C4-2B (cell line): ENCODE measurements at regions not wholly inside any gene's neighbourhood (a gene's known extent, or its start where the extent isn't known, plus 50 kb on each side); places are given as distances from the start of the nearest gene placed in this dataset.

Experiments used
- ZFX ChIP-seq: fragments of 450-650 bp; IDR thresholded peaks from 2 replicates; pipeline ENCODE4 v1.6.1; 2017
- TF ChIP-seq, protein P1 (sequence below): fragments of 450-650 bp; conservative IDR thresholded peaks from 2 replicates; pipeline ENCODE4 v1.5.1; 2017; ENCODE audit warnings: mild to moderate bottlenecking

DNA sequence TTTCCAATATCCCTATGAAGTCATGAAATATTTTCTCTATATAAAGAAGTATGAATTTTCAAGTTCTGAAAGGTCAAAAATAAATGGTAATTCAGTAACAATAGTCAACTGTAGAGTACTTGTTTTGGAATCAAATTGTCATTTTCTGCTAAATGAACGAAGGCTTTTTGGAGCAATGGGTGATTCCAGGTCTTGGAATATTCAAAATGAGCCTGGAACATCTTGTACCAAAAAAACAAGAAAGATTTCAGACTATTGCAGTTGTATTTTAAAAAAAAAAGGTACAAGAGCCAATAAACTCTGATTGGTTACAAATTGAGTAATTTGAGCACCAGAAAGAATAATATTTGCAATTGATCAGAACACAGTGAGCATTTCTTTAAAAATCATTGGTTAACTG, 730.1 kb downstream of the DTWD2 start:
- TF ChIP-seq, protein P1, sequence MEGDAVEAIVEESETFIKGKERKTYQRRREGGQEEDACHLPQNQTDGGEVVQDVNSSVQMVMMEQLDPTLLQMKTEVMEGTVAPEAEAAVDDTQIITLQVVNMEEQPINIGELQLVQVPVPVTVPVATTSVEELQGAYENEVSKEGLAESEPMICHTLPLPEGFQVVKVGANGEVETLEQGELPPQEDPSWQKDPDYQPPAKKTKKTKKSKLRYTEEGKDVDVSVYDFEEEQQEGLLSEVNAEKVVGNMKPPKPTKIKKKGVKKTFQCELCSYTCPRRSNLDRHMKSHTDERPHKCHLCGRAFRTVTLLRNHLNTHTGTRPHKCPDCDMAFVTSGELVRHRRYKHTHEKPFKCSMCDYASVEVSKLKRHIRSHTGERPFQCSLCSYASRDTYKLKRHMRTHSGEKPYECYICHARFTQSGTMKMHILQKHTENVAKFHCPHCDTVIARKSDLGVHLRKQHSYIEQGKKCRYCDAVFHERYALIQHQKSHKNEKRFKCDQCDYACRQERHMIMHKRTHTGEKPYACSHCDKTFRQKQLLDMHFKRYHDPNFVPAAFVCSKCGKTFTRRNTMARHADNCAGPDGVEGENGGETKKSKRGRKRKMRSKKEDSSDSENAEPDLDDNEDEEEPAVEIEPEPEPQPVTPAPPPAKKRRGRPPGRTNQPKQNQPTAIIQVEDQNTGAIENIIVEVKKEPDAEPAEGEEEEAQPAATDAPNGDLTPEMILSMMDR: no peak
- no peak for TF ChIP-seq ZFX
